Right lobe of liver (tissue), 6 donors: ENCODE measurements at regions not wholly inside any gene's neighbourhood (a gene's known extent, or its start where the extent isn't known, plus 50 kb on each side); places are given as distances from the start of the nearest gene placed in this dataset.

Experiments
- ATAC-seq, 4 donors: fragments of 200-7000 bp; cut with Tn5 transposase; one replicate each; pipeline ENCODE4 v1.9.1; 2020; ENCODE audit warnings: mild to moderate bottlenecking in 4 of 4, moderate library complexity in 4 of 4
- DNase-seq, 3 donors: peaks; one replicate each; pipeline ENCODE4 v3.0.0-alpha.2; 2020
- H3K27ac ChIP-seq, 3 donors: fragments of 200-600 bp; one replicate each; pipeline ENCODE4 v1.8.0; 2022
- H3K27me3 ChIP-seq, 2 donors: fragments of 200-600 bp; one replicate each; pipeline ENCODE4 v1.8.0; 2022
- H3K36me3 ChIP-seq, 4 donors: fragments of 200-600 bp; sonication (generic) in 1 of 4; one replicate each; pipeline versions ENCODE4 v1.5.1 to v1.8.0; 2017 to 2022; ENCODE audit warnings: control low read depth in 1 of 4
- H3K4me1 ChIP-seq, 4 donors: fragments of 200-600 bp; sonication (generic) in 1 of 4; one replicate each; pipeline versions ENCODE4 v1.5.1 to v1.8.0; 2017 to 2022; ENCODE audit warnings: control low read depth in 1 of 4
- H3K4me3 ChIP-seq, 3 donors: fragments of 200-600 bp; one replicate each; pipeline ENCODE4 v1.8.0; 2022
- H3K9me3 ChIP-seq, 4 donors: fragments of 200-600 bp; sonication (generic) in 1 of 4; one replicate each; pipeline versions ENCODE4 v1.5.1 to v1.8.0; 2017 to 2022; ENCODE audit warnings: control low read depth in 1 of 4
- POLR2A ChIP-seq: fragments of 450-650 bp; IDR thresholded peaks from one replicate; pipeline ENCODE4 v1.6.1; 2017; ENCODE audit warnings: antibody characterized with exemption, mild to moderate bottlenecking
- WGBS: methylation state at CpG from one replicate; pipeline ENCODE4 v1.1.6; 2018; ENCODE audit warnings: low coverage, low lambda C conversion rate; ENCODE audit not compliant: insufficient coverage; ENCODE audit errors: missing lambda C conversion rate; 5-methylcytosine and 5-hydroxymethylcytosine counted together
- intact Hi-C, 2 donors: fragments of 100-400 bp; cut with DNase I; formaldehyde crosslinking; loops; one replicate each; pipeline versions ENCODE4 v1.11.2 to v1.14.1; 2022
- TF ChIP-seq, protein P1 (sequence below), 4 donors: fragments of 200-600 bp in 3 of 4; fragments of 450-650 bp in 1 of 4; IDR thresholded peaks; one replicate each; pipeline versions ENCODE4 v1.5.1 to v1.8.0; 2016 to 2022; ENCODE audit warnings: antibody characterized with exemption in 4 of 4, mild to moderate bottlenecking in 2 of 4
- donor health status: DM: no; HTN: yes; CAD: no.
- donor health status: DM: no; HTN: no; CAD: no.
- donor health status: DM: no; HTN: no; CAD: no.
- donor health status: DM: no; HTN: yes; CAD: no.
- donor health status: DM: no; HTN: yes; CAD: no.

- 50% methylated on average over 1 of the region's 1 CpG for WGBS
- no peak overlapping the region for H3K4me3 ChIP-seq
- no peaks in the 10 kb centered on the region for H3K9me3 ChIP-seq
- H3K27me3 ChIP-seq, result no peaks in the 10 kb centered on the region
- no peaks in the 10 kb centered on the region for H3K4me1 ChIP-seq
- intact Hi-C loops, result no loop called here
- DNase-seq, result no peak
- no peak for TF ChIP-seq POLR2A
- TF ChIP-seq, protein P1, sequence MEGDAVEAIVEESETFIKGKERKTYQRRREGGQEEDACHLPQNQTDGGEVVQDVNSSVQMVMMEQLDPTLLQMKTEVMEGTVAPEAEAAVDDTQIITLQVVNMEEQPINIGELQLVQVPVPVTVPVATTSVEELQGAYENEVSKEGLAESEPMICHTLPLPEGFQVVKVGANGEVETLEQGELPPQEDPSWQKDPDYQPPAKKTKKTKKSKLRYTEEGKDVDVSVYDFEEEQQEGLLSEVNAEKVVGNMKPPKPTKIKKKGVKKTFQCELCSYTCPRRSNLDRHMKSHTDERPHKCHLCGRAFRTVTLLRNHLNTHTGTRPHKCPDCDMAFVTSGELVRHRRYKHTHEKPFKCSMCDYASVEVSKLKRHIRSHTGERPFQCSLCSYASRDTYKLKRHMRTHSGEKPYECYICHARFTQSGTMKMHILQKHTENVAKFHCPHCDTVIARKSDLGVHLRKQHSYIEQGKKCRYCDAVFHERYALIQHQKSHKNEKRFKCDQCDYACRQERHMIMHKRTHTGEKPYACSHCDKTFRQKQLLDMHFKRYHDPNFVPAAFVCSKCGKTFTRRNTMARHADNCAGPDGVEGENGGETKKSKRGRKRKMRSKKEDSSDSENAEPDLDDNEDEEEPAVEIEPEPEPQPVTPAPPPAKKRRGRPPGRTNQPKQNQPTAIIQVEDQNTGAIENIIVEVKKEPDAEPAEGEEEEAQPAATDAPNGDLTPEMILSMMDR (IDR thresholded peaks at IDR 0.05), result no peak
- H3K27ac ChIP-seq, result no peak overlapping the region
- no peak for ATAC-seq
- H3K36me3 ChIP-seq, result no peaks in the 10 kb centered on the region
Measured at GRCh38 chr9:71524516-71524915, 243.8 kb downstream of the CEMIP2 start.

DNA sequence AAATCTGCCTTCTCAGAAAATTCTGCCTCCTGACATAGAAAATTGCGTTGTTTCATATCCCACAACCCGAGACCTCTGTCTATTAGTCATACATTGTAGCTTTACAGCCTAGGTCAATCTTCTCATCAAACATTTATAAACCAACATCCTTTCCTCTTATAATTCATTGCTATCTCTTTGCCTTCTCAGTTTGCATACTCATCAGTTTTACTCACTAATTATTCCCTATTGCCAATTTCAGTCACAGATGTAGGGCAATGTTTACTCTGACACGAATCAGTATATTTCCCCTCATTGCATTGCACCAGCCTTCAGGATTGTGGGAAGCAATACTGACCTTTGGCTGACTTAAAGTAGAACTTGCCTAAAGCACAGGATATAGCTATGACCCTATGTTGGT is 247.2 kb downstream of the CEMIP2 start:
- H3K36me3 ChIP-seq, result no peaks in the 10 kb centered on the region
- no peaks in the 10 kb centered on the region for H3K4me1 ChIP-seq
- H3K9me3 ChIP-seq, result no peaks in the 10 kb centered on the region
- no peak overlapping the region for H3K4me3 ChIP-seq
- DNase-seq, result no peak
- intact Hi-C loops, result no loop called here
- ATAC-seq, result no peak
- no peak overlapping the region for H3K27ac ChIP-seq
- H3K27me3 ChIP-seq, result no peaks in the 10 kb centered on the region
- TF ChIP-seq, protein P1 (IDR thresholded peaks at IDR 0.05), result no peak
- no peak for TF ChIP-seq POLR2A
- WGBS, result 53% methylated on average over 3 of the region's 3 CpGs

DNA sequence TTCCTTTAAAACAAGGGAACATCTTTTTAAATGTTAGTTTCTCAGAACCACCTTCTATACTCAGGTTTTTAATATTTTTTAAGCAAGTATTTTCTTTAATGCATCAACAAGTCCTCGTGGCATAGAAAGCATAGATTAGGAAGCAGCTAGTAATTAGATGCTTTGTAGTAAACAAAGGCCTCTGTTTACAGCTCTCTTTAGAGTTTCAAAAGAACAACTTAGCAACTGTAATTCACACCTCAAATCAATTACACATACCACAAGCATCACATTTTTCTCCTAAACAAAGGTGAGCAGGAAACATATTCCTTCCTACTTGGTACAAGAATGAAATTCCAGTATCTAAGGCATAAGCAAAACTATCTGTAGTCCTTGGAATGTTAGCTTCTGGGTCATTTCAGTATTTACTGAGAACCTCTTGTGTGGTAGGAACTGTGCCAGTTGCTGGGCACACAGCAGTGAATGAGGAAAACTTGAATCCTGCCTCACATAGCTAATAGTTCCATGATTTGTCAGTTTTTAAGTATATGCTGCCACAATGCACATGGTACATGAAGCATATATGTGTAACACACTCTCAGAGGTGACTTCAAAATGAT is 249.1 kb downstream of the CEMIP2 start:
- Histone ChIP-seq H3K4me1 (no peaks in the 10 kb centered on the region), H3K27me3 (no peaks in the 10 kb centered on the region), H3K4me3 (no peak overlapping the region), H3K27ac (no peak overlapping the region), H3K9me3 (no peaks in the 10 kb centered on the region), H3K36me3 (no peaks in the 10 kb centered on the region)
- intact Hi-C loops, result no loop called here
- WGBS, result 87% methylated on average over 1 of the region's 1 CpG
- no peak for TF ChIP-seq POLR2A
- TF ChIP-seq, protein P1 (IDR thresholded peaks at IDR 0.05), result no peak
- DNase-seq, result no peak
- no peak for ATAC-seq

GRCh38 chr9:71518045-71518827 is 250.1 kb downstream of the CEMIP2 start:
- no peak overlapping the region for H3K27ac ChIP-seq
- no peak overlapping the region for H3K4me3 ChIP-seq
- TF ChIP-seq POLR2A, result no peak
- TF ChIP-seq, protein P1 (IDR thresholded peaks at IDR 0.05), result no peak
- H3K4me1 ChIP-seq, result no peaks in the 10 kb centered on the region
- DNase-seq (no peak), ATAC-seq (peak in 2 of 4 donors; percentile 13 to 50)
- intact Hi-C loops, result no loop called here
- 4% methylated on average over 1 of the region's 3 CpGs for WGBS
- H3K36me3 ChIP-seq, result no peaks in the 10 kb centered on the region
- no peaks in the 10 kb centered on the region for H3K9me3 ChIP-seq
- H3K27me3 ChIP-seq, result no peaks in the 10 kb centered on the region
